ENCODE measurements at regions not wholly inside any gene's neighbourhood (a gene's known extent, or its start where the extent isn't known, plus 50 kb on each side); places are given as distances from the start of the nearest gene placed in this dataset.

GRCh38 chr2:134103196-134103595, 150.7 kb upstream of the MGAT5 start:
- no peak overlapping the region for H3K27ac ChIP-seq (ENCODE audit: low read depth, low read length)
- ATAC-seq (no peak), DNase-seq (ENCODE audit: low read depth, low spot score) (no peak)
- ChIA-PET RAD21 (ENCODE audit: low non-redundant PET in 1 of 2, low total read pairs in 2 of 2, uncharacterized antibody in 2 of 2, unreplicated experiment in 2 of 2) (no interaction called here), CTCF (no interaction called here), POLR2A (no interaction called here)
- H3K9ac ChIP-seq (ENCODE audit: low read length): no peak overlapping the region
- H3K4me1 ChIP-seq (ENCODE audit: control insufficient read depth in 1 of 2, insufficient read depth in 2 of 2, low read length in 2 of 2): no peaks in the 10 kb centered on the region
- intact Hi-C loops (cut with micrococcal nuclease): no loop called here
- H2AFZ ChIP-seq (ENCODE audit: low read depth, low read length, poor library complexity, severe bottlenecking): no peak overlapping the region
- no TSS peak for BruUV-seq (replicated peaks)
- H3K27me3 ChIP-seq (ENCODE audit: insufficient read depth, low read length): 0 out of 2 replicates have a peak, but pooled peaks cover 3% of the 10 kb centered on the region
- H3K9me3 ChIP-seq (ENCODE audit: control insufficient read depth in 1 of 2, insufficient read depth in 1 of 2, low read depth in 1 of 2, low read length in 2 of 2): no peaks in the 10 kb centered on the region
- TF ChIP-seq CBX3 (IDR thresholded peaks at IDR 0.05; ENCODE audit: low read depth) (no peak), SIN3A (IDR thresholded peaks at IDR 0.05; ENCODE audit: low read depth) (no peak), POLR2A (IDR thresholded peaks at IDR 0.05; ENCODE audit: borderline replicate concordance, extremely low read depth, insufficient read depth, insufficient read length) (no peak), FOSL1 (IDR thresholded peaks at IDR 0.05; ENCODE audit: low read depth) (no peak), ZFX (IDR thresholded peaks at IDR 0.05) (no peak), ZNF274 (IDR thresholded peaks at IDR 0.05; ENCODE audit: low read depth, low read length) (no peak), SP1 (IDR thresholded peaks at IDR 0.05; ENCODE audit: low read depth) (no peak), ELF1 (IDR thresholded peaks at IDR 0.05; ENCODE audit: borderline replicate concordance, low read depth) (no peak), EZH2phosphoT487 (IDR thresholded peaks at IDR 0.05; ENCODE audit: borderline replicate concordance) (no peak), REST (IDR thresholded peaks at IDR 0.05; ENCODE audit: low read depth) (no peak), EZH2 (IDR thresholded peaks at IDR 0.05) (no peak), SRF (IDR thresholded peaks at IDR 0.05; ENCODE audit: low read depth) (no peak)
- H3K79me2 ChIP-seq (ENCODE audit: insufficient read depth, low read length): no peaks in the 10 kb centered on the region
- no peak overlapping the region for H3K4me2 ChIP-seq (ENCODE audit: low read length)
- no peaks in the 10 kb centered on the region for H3K9me2 ChIP-seq (ENCODE audit: insufficient read depth)
- no peaks in the 10 kb centered on the region for H3K36me3 ChIP-seq (ENCODE audit: control insufficient read depth in 1 of 2, insufficient read depth in 2 of 2, low read length in 2 of 2)
- no peak overlapping the region for H3K4me3 ChIP-seq (replicated peaks in 1 of 2; ENCODE audit: low read depth in 1 of 2, low read length in 2 of 2)
- H4K20me1 ChIP-seq (ENCODE audit: insufficient read depth): no peaks in the 10 kb centered on the region
